ENCODE measurements at regions not wholly inside any gene's neighbourhood (a gene's known extent, or its start where the extent isn't known, plus 50 kb on each side); places are given as distances from the start of the nearest gene placed in this dataset.

GRCh38 chr15:46117071-46117470 is 482.2 kb downstream of the SQOR start (continued):
- TF ChIP-seq HDAC2 (CRISPR knock-in tag; IDR thresholded peaks at IDR 0.05) (no peak), ZNF20 (CRISPR knock-in tag; IDR thresholded peaks at IDR 0.05) (no peak), ZBTB33 (CRISPR knock-in tag; IDR thresholded peaks at IDR 0.05) (no peak), SATB2 (CRISPR knock-in tag; IDR thresholded peaks at IDR 0.05) (no peak), ZNF343 (CRISPR knock-in tag; IDR thresholded peaks at IDR 0.05) (no peak), RCOR2 (CRISPR knock-in tag; IDR thresholded peaks at IDR 0.05) (no peak)

- Histone ChIP-seq H3K79me2 (ENCODE audit: insufficient read depth, low read length) (no peaks in the 10 kb centered on the region), H3K36me3 (replicated peaks in 1 of 2; ENCODE audit: control insufficient read depth in 1 of 2, insufficient read depth in 2 of 2, low read length in 2 of 2) (no peaks in the 10 kb centered on the region), H3K4me3 (replicated peaks in 1 of 3; ENCODE audit: insufficient read depth in 1 of 3, low read depth in 2 of 3, low read length in 3 of 3) (no peak overlapping the region), H4K20me1 (ENCODE audit: insufficient read depth, low read length) (no peaks in the 10 kb centered on the region), H3K4me1 (ENCODE audit: insufficient read depth, low read length) (no peaks in the 10 kb centered on the region), H2AFZ (ENCODE audit: low read length) (no peak overlapping the region), H3K9me3 (ENCODE audit: low read length) (peaks cover 75% of the 10 kb centered on the region), H3K27ac (ENCODE audit: extremely low read length, insufficient read depth, low read length) (no peak overlapping the region), H3K27me3 (ENCODE audit: control insufficient read depth in 1 of 2, insufficient read depth in 2 of 2, low read length in 2 of 2) (no peaks in the 10 kb centered on the region), H3K9ac (ENCODE audit: insufficient read depth, low read depth, low read length) (no peak overlapping the region), H3K4me2 (ENCODE audit: low read depth, low read length) (no peak overlapping the region)
- in situ Hi-C loops (cut with HindIII; ENCODE audit: extremely low pct_ligation_motif_present, low pct_unique_long_range_greater_than_20kb): no loop called here
- intact Hi-C loops (cut with micrococcal nuclease; ENCODE audit: unreplicated experiment): no loop called here
- no peak for DNase-seq (ENCODE audit: low spot score)
- ChIA-PET POLR2A (no interaction called here), CTCF (ENCODE audit: low intra/inter-chr PET ratio, low total read pairs) (no interaction called here)
- 0% methylated on average over 3 of the region's 3 CpGs for WGBS (ENCODE audit: low lambda C conversion rate)
- no TSS peak for BruUV-seq (replicated peaks)
- no peak for TF ChIP-seq BCLAF1 (IDR thresholded peaks at IDR 0.05)
- TF ChIP-seq ZNF546 (CRISPR knock-in tag; conservative IDR thresholded peaks at IDR 0.05): no peak
- TF ChIP-seq ZNF143 (CRISPR knock-in tag; IDR thresholded peaks at IDR 0.05): no peak
- TF ChIP-seq ZNF296 (CRISPR knock-in tag; conservative IDR thresholded peaks at IDR 0.05): no peak
- TF ChIP-seq ZNF766 (CRISPR knock-in tag; IDR thresholded peaks at IDR 0.05; ENCODE audit: borderline replicate concordance): no peak
- TF ChIP-seq ZNF883 (CRISPR knock-in tag; IDR thresholded peaks at IDR 0.05; ENCODE audit: not compliant biosample characterization): no peak
- no peak for ATAC-seq
- no peak for FAIRE-seq
Measured at GRCh38 chr15:46120713-46121112, 485.9 kb downstream of the SQOR start.
